ENCODE measurements at regions not wholly inside any gene's neighbourhood (a gene's known extent, or its start where the extent isn't known, plus 50 kb on each side); places are given as distances from the start of the nearest gene placed in this dataset.

DNA sequence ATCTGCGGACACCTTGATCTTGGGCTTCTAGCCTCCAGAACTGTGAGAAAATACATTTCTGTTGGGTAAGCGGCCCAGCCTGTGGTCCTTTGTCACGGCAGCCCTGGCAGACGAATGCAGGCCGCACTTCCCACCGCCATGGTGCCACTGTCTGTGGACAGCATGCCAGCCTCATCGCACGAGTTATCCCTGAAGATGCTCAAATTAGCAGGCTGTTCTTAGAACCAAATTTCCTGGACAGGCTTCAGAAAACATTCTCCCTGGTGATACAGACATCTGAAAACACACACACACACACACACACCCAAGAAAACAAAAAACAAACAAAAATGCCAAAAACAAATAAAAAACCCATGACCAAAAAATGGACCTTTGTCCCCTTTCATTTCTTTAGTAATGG lies 343.5 kb upstream of the GATB start:
- no peak overlapping the region for H3K4me3 ChIP-seq (ENCODE audit: low read depth, low read length)
- TF ChIP-seq, protein P1, sequence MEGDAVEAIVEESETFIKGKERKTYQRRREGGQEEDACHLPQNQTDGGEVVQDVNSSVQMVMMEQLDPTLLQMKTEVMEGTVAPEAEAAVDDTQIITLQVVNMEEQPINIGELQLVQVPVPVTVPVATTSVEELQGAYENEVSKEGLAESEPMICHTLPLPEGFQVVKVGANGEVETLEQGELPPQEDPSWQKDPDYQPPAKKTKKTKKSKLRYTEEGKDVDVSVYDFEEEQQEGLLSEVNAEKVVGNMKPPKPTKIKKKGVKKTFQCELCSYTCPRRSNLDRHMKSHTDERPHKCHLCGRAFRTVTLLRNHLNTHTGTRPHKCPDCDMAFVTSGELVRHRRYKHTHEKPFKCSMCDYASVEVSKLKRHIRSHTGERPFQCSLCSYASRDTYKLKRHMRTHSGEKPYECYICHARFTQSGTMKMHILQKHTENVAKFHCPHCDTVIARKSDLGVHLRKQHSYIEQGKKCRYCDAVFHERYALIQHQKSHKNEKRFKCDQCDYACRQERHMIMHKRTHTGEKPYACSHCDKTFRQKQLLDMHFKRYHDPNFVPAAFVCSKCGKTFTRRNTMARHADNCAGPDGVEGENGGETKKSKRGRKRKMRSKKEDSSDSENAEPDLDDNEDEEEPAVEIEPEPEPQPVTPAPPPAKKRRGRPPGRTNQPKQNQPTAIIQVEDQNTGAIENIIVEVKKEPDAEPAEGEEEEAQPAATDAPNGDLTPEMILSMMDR (IDR thresholded peaks at IDR 0.05; ENCODE audit: insufficient read depth, low read length): no peak
- no peak for DNase-seq (ENCODE audit: low read depth)

- no peak for DNase-seq (ENCODE audit: low read depth)
- H3K4me3 ChIP-seq (ENCODE audit: low read depth, low read length): no peak overlapping the region
- TF ChIP-seq, protein P1 (IDR thresholded peaks at IDR 0.05; ENCODE audit: insufficient read depth, low read length): no peak
Observed at GRCh38 chr4:152103181-152103901, 342.5 kb upstream of the GATB start.

GRCh38 chr4:152102436-152103000 lies 341.7 kb upstream of the GATB start:
- no peak for DNase-seq (ENCODE audit: low read depth)
- no peak overlapping the region for H3K4me3 ChIP-seq (ENCODE audit: low read depth, low read length)
- TF ChIP-seq, protein P1 (IDR thresholded peaks at IDR 0.05; ENCODE audit: insufficient read depth, low read length): no peak

DNA sequence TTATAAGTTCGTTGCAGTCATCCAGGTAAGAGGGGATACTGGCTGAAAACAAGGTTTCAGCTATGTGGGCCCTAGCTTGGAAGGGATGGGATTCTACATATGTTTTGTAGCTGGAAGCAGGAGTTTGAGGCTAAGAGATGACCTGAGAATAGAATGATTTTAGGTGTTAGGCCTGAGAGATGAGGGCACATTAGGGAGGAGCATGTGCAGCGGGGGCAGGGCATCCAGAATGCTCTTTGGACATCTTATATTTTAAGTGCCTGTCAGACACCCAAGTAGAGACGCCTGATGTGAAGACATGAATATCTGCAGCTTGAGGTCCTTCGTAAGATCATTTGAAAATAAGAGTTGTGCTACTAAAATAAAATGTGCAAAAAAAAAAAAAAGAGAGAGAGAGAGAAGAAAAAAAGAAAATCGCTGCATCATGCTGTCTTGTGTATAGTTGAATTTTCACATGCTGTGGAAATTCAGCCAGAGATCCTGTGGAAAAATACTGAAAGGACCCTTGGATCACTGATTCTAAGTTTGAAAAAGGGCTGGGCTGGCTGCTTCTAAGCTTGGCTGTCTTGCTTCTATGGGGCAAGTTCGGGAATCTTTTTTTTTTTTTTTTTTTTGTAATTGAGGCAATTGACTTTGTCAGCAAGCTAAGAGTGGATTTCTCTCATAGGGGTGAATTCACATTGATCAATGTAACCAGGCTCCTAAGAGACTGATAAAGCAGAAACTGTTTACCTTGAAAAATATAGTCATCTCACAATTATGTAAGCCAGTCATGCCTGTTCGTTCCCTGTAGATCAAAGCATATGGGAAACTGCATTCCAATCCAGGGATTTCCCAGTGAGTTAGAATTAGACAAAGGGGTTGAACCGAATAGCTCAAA lies 341.0 kb upstream of the GATB start:
- DNase-seq (ENCODE audit: low read depth): peak; percentile 78
- no peak overlapping the region for H3K4me3 ChIP-seq (ENCODE audit: low read depth, low read length)

GRCh38 chr4:152100379-152101201 lies 339.8 kb upstream of the GATB start:
- H3K4me3 ChIP-seq (ENCODE audit: low read depth, low read length): no peak overlapping the region
- DNase-seq (ENCODE audit: low read depth): no peak
- TF ChIP-seq, protein P1 (IDR thresholded peaks at IDR 0.05; ENCODE audit: insufficient read depth, low read length): no peak

More for the DNA sequence above, 341.0 kb upstream of the GATB start:
- TF ChIP-seq, protein P1 (IDR thresholded peaks at IDR 0.05; ENCODE audit: insufficient read depth, low read length): no peak

- TF ChIP-seq, protein P1 (IDR thresholded peaks at IDR 0.05; ENCODE audit: insufficient read depth, low read length): no peak
- H3K4me3 ChIP-seq (ENCODE audit: low read depth, low read length): no peak overlapping the region
- no peak for DNase-seq (ENCODE audit: low read depth)
Observed at GRCh38 chr4:152099981-152100378, 339.2 kb upstream of the GATB start.
